HG03039 (cell line): ENCODE measurements at regions not wholly inside any gene's neighbourhood (a gene's known extent, or its start where the extent isn't known, plus 50 kb on each side); places are given as distances from the start of the nearest gene placed in this dataset.

Source experiments
- ATAC-seq: cut with Tn5 transposase; IDR thresholded peaks from one replicate; pipeline ENCODE4 v1.9.1; 2021; ENCODE audit warnings: mild to moderate bottlenecking, moderate library complexity; ENCODE audit not compliant: unreplicated experiment

DNA sequence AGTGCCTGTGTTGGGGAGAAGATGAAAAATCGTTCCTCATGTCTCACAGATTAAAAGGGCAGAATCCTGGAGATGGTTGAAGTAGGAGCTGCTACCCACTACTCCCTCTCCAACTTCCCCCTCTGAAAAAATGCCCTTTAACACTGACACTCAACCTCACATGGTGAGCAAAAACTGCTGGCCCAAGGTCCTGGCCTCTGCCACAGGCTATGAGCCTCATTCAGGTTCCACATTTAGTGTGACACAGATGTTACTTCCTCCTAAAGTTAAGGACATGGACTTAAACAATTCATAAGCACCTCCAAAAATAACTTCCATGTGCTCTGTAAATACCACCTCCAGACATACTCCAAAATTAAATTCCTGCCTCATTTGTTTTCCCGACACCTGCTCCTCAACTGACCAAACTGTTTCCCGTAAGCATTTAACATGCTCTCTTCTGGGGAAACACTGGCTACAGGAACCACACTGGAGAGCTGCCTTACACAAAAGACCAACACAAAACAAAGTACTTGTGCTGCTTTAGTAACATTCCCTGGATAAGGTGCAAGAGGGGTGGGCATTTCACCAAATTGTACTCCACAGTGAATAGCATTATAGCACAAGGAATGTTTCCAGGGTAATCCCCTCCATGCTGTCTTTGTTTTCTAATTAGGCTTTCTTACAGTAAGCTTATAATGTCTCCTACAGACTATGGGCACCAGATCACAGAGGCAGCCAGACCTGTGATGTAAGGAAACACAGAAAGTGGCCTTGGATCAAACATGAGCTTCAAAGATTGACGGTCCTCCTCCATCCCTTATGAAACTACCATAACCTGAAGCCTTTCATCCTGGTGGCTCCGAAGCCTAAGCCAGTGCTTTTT lies 57.0 kb downstream of the PHLDA1 start:
- ATAC-seq: no peak

DNA sequence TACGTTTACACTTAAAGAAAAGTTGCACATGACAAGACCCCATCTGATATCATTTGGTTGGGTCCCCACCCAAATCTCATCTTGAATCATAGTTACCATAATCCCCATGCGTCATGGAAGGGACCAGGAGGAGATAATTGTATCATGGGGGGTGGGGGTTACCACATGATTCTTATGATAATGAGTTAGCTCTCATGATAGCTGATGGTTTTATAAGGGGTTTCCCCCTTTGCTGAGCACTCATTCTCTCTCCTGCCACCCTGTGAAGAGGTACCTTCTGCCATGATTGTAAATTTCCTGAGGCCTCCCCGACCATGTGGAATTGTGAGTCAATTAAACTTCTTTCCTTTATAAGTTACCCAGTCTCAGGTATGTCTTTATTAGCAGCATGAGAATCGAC lies 60.3 kb downstream of the PHLDA1 start:
- no peak for ATAC-seq

DNA sequence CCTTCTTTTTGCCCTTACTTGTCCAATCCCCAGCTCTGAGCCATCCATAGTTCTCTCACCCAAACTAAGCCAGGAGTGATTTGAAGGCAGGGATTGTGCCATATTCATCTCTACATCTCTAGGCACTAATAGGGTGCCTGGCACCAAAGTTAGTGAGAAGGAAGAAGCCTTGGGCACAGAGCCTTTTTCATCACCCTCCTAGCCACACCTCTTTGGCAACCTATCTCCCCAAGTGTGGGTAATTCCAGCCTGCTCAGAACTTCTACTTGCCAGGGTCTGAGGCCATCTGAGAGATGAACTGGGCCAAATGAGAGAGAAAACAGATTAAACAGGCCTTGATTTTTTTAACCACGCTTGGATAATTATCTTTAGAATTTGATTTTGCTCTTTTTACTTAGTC lies 61.3 kb downstream of the PHLDA1 start:
- no peak for ATAC-seq

DNA sequence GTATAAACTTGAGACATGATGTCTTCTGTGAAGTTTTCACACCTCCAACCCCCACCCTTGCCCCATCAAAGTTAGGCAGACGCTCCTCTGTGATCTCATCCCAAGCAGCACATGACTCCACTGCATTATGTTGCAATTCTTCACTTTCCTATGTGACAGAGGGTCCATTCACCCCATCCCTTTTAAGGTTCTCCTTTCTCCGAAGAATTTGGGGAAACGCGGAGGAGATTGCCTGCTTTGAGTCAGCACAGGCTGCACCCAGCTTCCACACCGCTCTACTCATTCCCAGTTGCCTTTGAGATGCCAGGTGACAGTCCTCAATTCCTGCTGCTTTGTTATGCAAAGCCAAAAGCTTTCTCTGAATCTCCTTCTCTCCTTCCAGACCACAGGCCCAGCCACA lies 61.8 kb downstream of the PHLDA1 start:
- ATAC-seq: no peak

DNA sequence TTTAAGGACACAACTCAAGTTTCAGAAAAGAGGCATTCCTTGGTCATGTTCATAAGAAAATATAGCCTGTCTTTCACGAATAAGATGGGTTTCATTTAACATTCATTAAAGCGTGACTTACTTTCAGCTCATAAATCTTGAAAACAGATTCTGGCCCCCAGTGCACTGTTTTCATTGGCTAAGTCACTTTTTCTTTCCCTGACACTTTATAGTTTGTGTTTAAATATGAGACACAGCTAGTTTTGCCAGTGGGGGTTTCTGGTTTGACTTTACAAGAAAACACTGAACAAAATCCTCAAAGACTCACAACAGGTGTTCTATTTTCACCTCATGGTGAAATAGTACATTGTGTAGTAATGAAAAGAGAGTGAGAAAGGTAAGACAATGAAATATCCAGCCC lies 65.9 kb downstream of the PHLDA1 start:
- ATAC-seq: no peak

DNA sequence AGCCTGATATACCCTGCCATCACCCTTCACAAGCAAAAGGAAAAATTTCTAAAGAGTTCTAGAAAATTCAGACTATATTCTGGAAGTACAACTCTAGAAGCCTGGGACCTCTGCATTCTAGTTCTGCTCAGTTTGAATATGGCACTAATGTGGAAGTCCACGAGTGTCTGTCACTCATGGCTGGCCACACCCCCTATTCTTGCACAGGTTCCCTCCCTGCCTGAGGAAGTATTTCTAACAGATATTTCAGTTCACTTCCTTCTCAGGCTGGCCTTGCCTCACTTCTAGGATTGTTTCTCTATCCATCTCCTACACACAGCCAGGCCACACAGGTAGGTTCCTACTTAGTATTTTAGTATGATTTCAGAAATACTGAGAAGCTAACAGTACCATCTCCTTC lies 67.4 kb downstream of the PHLDA1 start:
- no peak for ATAC-seq

DNA sequence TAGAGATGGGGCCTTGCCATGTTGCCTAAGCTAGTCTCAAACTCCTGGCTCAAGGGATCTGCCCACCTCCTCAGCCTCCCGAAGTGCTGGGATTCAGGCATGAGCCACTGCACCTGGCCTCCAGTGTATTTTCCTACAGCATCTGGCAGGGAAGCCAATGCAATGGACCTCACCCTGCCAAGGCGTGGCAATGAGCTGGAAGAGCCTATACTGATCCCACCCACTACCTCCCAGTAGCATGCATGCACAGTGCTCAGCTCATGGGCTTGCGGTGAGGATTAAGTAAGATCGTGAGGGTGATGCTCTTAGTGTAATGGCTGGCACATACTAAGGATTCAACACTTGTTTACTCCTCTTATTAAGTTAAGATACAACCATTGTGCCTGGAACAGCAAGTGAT lies 69.7 kb downstream of the PHLDA1 start:
- no peak for ATAC-seq

DNA sequence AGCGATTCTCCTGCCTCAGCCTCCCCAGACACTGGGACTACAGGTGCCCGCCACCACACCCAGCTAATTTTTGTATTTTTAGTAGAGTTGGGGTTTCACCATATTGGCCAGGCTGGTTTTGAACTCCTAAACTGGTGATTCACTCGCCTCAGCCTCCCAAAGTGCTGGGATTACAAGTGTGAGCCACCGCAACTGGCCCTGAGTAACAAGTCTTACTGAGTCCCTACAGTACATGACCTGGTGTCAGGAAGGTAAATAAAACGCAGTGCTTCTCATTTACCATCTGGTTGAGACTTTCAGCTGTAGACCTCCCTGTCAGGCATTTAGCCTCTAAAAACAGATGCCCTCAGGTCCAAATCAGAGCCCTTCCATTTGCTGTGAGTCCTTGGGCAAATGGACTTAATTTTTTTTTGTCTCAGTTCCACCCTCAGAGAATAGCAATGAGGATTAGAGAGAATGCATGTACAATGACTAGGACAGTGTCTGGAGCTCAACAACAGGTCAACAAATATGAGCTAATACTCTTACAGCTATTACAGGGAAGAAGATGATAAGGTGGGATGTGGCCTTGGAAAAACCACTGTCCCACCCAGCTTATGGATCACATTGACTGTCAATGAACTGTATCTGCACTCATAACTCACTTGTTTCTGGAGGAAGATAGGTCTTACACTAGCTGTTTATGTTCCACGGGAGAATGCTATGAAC lies 70.5 kb downstream of the PHLDA1 start:
- no peak for ATAC-seq

DNA sequence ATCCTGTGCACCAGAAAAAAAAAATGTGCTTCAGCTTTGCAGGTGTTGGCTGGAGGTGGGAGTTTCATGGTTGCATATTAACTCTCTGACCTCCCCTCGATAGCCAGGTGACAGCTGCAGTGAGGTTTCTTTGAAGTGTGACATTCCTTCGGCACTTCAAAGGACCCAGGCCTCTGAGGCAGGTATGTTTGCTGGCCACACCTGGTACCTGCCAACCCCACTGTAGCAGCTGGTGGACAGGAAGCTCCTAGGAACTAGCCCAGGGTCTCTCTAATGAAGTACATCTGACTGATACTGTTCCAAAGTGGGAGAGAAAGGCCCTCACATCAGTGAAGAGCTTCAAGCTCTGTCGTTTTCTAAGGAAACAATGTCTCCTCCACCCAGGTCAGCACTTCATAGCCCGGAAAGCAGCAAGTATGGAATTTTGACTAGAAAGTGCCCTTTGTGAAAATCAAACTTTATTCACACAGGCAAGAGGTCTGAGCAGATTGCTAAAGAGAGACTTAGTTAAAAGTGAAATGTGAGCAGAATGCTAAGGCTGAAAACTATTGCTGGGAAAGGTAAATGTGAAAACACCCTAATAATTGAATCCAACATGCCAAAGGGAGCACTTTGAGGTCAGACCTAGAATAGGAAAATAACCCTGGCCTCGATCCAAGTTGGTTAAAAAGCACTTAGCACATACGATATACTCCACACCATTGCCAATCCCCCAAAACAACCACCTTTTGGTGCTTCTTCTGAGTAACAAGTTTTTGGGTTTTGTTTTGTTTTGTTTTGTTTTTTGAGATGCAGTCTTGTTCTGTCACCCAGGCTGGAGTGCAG lies 71.3 kb downstream of the PHLDA1 start:
- no peak for ATAC-seq

DNA sequence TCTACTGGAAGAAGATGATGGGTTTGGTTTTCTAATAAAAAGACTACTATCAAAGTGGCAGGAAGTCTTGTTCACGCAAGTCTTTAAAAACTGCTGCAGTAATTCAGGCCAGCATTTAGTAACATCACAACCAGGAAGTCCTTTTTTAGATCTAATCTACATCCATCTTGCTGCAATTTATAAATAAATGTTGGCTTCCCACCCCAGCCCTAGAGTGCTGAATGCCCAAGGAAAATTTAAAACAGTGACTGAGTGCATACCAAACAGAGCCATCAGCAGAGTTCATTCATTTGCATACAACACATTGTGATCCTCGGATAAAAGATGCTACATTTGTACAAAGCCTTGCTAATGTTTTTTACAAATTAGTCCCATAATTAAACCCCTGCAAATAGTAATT lies 72.1 kb downstream of the PHLDA1 start:
- no peak for ATAC-seq

DNA sequence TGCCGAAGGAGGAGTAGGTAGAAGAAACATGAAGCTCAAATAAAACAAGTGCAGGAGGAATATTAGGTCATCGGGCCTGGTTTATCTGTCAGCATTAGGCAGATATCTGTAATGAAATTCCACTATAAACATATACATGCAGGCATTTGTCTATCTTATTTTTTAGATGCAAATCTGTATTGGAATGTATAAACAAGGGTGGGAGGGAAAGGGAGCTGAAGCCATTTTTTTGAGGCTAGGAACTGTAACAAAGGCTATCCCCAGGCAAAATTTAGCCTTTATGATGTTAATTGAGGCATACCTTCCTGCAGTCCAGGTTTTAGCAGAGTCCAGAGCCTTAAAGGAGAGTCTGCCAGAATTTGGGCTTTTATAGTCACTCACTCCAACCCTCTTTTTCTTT lies 72.5 kb downstream of the PHLDA1 start:
- no peak for ATAC-seq

DNA sequence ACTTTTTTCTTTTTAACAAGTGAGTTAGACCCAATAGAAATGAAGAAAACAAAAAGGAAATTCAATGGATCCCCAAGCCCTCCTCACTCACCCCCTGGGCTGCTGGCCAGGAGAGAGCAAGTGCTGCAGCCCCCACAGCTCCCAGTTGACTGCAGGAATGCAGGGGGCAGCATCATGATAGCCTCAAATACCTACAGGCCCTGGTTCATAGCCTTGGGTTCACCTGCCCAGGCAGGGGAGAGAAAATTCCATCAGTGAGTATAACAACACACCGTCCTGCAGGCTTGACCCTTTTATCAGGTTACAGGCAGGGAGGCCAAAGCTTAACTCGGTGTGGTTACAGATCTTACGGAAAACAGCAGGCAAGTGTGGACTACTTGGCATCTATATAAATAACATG lies 76.3 kb downstream of the PHLDA1 start:
- no peak for ATAC-seq

DNA sequence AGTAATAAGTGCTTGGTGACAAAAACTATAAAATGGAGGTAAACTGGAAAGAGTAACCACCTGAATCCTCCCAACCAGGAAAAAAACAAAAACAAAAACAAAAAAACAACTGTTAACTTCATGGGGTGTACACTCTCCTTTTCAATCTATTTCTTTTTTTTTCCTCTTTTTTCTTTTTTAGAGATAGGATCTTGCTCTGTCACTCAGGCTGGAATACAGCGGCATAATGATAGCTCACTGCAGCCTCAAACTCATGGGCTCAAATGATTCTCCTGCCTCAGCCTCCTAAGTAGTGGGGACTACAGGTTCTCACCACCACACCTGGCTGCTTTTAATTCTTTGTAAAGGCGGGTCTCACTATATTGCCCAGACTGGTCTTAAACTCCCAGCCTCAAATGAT lies 76.8 kb downstream of the PHLDA1 start:
- no peak for ATAC-seq

DNA sequence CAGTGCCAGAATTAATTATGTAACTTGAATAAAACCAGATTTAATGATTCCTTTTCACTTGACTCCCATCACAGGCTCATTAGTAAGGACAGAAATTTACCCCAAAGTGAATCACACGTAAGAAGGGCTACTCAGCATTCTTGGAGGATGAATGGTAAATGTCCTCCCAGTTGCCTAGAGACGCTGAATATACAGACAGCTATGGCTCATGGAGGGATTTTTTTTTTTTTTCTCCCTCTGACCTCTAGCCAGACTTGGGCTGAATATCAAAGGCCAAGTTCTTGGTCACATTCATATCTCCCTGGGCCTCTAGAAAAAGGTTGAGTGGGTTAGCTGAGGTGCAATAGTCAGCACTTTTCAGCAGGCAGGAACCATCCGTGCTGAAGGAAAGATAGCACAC lies 77.5 kb downstream of the PHLDA1 start:
- no peak for ATAC-seq

DNA sequence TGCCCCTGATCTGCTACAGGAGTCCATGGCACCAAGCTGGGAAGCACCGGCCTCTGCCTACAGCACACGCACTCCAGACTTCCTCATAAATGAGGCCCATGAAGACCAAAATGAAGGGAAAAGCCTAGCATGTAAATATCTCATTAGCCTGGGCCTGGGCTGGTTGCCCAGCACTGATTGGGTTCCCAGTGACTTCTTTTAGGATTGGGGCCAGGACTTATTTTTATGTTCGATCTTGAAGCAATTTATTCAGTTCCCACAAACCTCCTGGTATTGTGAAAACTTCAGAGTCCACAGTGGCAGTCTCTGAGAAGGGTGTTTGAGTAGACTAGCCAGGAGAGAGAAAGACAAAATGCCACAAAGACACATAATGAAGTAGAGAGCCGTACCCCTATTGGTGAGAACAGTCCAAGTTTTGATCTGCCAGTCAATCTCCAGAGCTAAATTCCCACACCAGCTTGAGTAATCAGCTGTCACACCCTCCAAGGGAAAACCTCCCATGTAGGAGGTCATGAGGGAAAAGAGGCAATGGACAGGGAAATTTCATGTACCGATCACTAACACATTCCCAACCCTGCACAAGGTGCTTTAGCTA lies 78.2 kb downstream of the PHLDA1 start:
- ATAC-seq: no peak

DNA sequence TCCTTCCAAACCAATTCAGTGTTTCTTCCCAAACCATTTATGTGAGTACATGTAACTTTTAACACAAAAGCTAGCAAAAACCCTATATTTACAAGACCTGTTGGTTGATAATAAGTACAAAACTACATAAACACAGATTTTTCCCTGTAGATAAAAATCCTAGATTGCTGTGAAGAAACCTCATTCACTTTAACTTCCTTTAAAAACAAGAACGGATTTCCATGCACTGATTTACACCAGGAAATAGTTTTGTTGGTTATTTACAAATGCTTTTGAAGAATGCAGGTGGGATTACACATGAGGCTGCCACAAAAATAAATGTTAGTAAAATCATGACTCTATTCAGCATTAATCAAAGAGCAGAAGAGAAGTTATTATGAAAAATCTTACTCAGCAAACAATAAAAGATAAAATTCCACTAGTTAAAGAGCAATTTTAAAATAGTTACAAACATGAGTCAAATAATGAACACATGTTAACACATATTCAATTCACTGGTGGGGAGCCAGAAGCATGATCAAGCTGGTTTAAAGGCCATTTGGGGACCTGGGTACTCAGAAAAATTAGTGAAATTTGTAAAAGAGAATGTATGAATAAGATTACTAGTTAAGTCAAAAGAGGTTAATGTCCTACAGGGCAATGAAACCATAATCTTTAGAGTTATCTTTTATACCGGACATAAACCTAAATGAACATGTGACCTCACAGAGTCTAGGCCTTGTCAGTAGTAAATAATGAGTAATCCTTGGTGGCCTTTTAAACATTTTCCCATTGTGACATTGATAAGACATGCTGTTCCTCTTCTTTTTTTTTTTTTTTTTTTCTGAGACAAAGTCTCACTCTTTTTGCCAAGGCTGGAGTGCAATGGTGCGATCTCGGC lies 79.9 kb downstream of the PHLDA1 start:
- ATAC-seq: no peak

DNA sequence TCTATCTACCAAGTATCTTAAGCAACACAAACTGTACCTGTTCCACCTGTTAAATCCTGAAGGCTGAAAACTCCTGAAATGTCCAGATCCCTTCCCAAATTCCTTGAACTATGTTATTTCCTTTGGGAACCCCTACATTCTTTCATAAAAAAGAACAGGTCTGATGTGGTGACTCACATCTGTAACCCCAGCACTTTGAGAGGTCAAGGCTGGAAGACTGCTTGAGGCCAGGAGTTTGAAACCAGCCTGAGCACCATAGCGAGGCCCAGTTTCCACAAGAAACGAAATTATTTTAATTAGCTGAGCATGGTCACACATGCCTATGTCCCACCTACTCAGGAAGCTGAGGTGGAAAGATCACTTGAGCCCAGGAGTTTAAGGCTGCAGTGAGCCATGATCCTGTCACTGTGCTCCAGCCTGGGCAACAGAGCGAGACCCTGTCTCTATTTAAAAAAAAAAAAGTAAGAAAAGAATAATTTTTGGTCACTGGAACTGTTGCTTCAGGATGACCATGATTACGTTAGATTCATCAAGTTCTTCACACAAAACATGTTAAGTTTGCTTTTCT lies 84.3 kb downstream of the PHLDA1 start:
- ATAC-seq: no peak

DNA sequence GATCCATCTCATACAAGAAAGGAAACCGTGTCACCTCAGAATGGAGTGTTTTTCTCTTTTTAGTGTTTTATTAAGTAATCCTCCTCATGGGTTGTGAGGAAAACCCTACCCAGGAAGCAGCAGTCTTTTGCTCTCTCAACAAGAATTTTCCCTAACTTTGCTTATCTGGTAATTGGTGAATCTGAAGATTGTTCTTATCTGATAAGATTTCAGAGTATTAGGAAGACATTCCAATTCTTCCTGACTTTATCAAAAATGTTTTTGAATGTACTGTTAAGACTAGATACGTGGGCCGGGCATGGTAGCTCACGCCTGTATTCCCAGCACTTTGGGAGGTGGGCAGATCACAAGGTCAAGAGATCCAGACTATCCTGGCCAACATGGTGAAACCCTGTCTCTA lies 86.0 kb downstream of the PHLDA1 start:
- ATAC-seq: no peak

DNA sequence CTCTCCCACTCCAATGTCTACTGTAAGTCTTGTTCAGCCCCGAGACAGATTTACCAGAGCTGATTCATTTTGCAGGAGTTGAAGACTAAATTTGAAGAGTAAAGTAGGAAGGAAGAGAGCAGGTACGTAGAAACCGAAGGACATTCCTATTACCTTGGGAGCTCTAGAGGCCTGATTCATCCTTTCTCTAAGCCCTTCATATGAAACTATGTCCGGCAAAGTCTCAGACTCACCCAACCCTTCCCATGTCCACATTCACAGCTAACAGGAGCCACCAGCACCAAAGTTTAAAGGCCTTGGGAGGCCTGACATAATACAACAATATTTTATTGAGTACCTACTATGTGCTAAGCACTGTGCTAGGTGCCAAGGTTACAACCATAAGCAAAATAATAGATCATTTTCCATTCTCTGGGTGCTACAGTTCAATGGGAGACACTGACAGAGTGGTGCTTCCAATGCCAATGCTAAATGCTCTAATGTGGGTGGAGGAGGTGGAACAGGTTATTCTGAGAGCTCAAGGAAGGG lies 86.6 kb downstream of the PHLDA1 start:
- ATAC-seq: no peak
